Panc1 (cell line): ENCODE measurements at regions not wholly inside any gene's neighbourhood (a gene's known extent, or its start where the extent isn't known, plus 50 kb on each side); places are given as distances from the start of the nearest gene placed in this dataset.

Experiments used
- ATAC-seq: fragments of 200-7000 bp; cut with Tn5 transposase; 2 replicates; pipeline ENCODE4 v1.9.1; 2020; ENCODE audit warnings: mild to moderate bottlenecking, moderate library complexity
- BruUV-seq: library from RNA; stranded (reverse); fragments of 400-500 nt; replicated peaks from 2 replicates; lab custom pipeline; 2021; lab: Mats Ljungman, UMichigan
- CTCF ChIA-PET: fragments of 300-600 bp; sonication (Branson Sonifier 250); formaldehyde crosslinking; loops from one replicate; lab custom pipeline; 2022; ENCODE audit warnings: antibody characterized with exemption; lab: Charles Lee
- POLR2A ChIA-PET: fragments of 300-600 bp; sonication (Branson Sonifier 250); formaldehyde crosslinking; loops from one replicate; lab custom pipeline; 2022; ENCODE audit warnings: antibody characterized with exemption; lab: Charles Lee
- DNase-seq: peaks from one replicate; pipeline ENCODE4 v3.0.0-alpha.2; 2010; ENCODE audit warnings: low read depth, low spot score
- H3K27ac ChIP-seq: 2 replicates; pipeline ENCODE4 v1.5.1; 2011; ENCODE audit warnings: mild to moderate bottlenecking, low read length, inconsistent platforms
- H3K27me3 ChIP-seq: fragments of 200-500 bp; sonication (Bioruptor generic); 2 replicates; pipeline ENCODE4 v1.6.0; 2014; ENCODE audit warnings: low read length, inconsistent platforms; ENCODE audit not compliant: control insufficient read depth, insufficient read depth
- H3K36me3 ChIP-seq: fragments of 200-500 bp; sonication (Bioruptor generic); 2 replicates; pipeline ENCODE4 v1.5.1; 2014; ENCODE audit warnings: inconsistent platforms, mild to moderate bottlenecking, low read length, moderate library complexity; ENCODE audit not compliant: control insufficient read depth, insufficient read depth
- H3K4me1 ChIP-seq: 2 replicates; pipeline ENCODE4 v1.5.1; 2011; ENCODE audit warnings: inconsistent platforms, mild to moderate bottlenecking, low read length, moderate library complexity; ENCODE audit not compliant: control insufficient read depth, insufficient read depth
- H3K4me3 ChIP-seq, 2 experiments: 2 replicates each; pipeline ENCODE4 v1.5.1; 2011 to 2012; ENCODE audit warnings: low read depth in 2 of 2, low read length in 2 of 2, mild to moderate bottlenecking in 2 of 2, inconsistent platforms in 1 of 2, moderate library complexity in 1 of 2
- H3K9me3 ChIP-seq: fragments of 200-500 bp; sonication (Bioruptor generic); 2 replicates; pipeline ENCODE4 v1.5.1; 2014; ENCODE audit warnings: low read depth, mild to moderate bottlenecking, inconsistent platforms, low read length, moderate library complexity; ENCODE audit not compliant: control insufficient read depth, insufficient read depth
- POLR2AphosphoS5 ChIP-seq: IDR thresholded peaks from 2 replicates; pipeline ENCODE4 v1.6.1; 2012; ENCODE audit warnings: mild to moderate bottlenecking, low read depth, low read length, moderate library complexity
- SIN3A ChIP-seq: IDR thresholded peaks from 2 replicates; pipeline ENCODE4 v1.6.1; 2012; ENCODE audit warnings: low read depth, mild to moderate bottlenecking, low read length, moderate library complexity, borderline replicate concordance; ENCODE audit not compliant: insufficient read depth
- TCF7L2 ChIP-seq: IDR thresholded peaks from 2 replicates; pipeline ENCODE4 v1.6.1; 2011; ENCODE audit warnings: mild to moderate bottlenecking, low read depth, low read length, inconsistent platforms
- in situ Hi-C: cut with HindIII; loops from 2 replicates; pipeline ENCODE4 v1.10.0; 2016; ENCODE audit warnings: low sequenced_read_pairs, low pct_unique_long_range_greater_than_20kb
- intact Hi-C: fragments of 100-400 bp; cut with micrococcal nuclease; formaldehyde crosslinking; loops from one replicate; pipeline ENCODE4 v1.10.0; 2022; ENCODE audit not compliant: unreplicated experiment
- TF ChIP-seq, protein P1 (sequence below), 2 experiments: IDR thresholded peaks; 2 replicates each; pipeline ENCODE4 v1.6.1; 2011 to 2012; ENCODE audit warnings: low read depth in 2 of 2, control low read depth in 1 of 2, low read length in 1 of 2, mild to moderate bottlenecking in 1 of 2, moderate library complexity in 1 of 2; ENCODE audit not compliant: insufficient read depth in 1 of 2
- TF ChIP-seq, protein P2 (sequence below): fragments of 450-650 bp; IDR thresholded peaks from 2 replicates; pipeline ENCODE4 v1.5.1; 2017; ENCODE audit warnings: mild to moderate bottlenecking

DNA sequence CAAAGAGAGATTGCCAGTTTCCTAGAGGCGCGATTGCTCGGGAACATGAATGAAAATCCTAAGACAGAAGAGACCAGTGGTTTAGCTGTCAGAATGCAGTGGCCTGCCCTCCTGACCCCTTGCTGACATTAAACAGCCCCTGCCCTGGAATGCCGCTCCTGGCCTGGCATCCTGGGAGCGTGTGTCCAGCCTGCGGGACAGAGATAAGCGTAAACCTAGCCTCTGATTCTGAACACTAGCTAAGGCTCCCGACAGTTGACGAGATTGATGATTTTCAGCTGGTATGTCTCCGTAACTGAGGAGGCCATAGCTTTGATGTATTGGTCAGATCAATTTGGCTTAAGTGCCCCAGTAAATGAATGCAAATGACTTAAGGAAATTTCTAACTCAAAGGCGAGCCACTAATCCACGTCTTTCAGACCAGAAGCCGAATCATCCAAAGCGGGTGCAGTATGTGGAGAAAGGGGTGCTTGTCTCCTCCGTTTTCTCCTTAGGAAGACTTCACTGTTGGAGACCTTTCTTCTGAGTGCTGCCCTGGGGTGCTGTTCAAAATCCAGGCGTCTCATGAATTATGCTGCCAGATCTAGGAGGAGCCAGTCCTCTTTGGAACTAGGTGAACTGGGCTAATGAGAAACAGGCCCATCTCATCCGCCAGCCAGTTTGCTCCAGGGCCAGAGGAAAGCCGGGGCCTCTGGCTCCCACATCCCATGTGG, 142.5 kb upstream of the L3MBTL4 start:
- intact Hi-C loops: no loop called here
- CTCF ChIA-PET: no interaction called here

DNA sequence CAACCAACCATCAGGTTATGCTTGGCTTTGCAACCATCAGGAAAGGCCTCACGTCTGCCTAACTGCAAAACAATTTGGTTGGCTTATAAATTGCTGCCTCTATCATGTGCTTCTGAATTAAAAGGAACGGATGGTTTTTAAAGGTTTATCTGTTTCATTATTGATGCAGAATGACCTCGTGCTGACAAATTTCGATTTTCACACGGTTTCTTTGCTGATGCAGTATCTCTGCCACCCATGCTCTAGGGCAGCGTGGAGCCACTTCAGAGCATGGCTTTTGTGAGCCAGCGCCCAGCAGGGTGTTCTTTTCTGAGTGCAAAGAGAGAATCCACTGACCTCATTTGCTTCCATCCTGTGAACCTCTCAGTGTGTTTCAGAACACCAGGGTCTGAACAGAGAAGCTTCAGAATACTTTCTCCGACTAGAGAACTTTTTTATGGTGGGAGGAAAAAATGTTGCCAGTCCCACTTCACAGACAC, 143.1 kb upstream of the L3MBTL4 start:
- no peaks in the 10 kb centered on the region for H3K36me3 ChIP-seq
- no peak for TF ChIP-seq TCF7L2
- no peak for TF ChIP-seq SIN3A
- TF ChIP-seq POLR2AphosphoS5: no peak
- TF ChIP-seq, protein P1, sequence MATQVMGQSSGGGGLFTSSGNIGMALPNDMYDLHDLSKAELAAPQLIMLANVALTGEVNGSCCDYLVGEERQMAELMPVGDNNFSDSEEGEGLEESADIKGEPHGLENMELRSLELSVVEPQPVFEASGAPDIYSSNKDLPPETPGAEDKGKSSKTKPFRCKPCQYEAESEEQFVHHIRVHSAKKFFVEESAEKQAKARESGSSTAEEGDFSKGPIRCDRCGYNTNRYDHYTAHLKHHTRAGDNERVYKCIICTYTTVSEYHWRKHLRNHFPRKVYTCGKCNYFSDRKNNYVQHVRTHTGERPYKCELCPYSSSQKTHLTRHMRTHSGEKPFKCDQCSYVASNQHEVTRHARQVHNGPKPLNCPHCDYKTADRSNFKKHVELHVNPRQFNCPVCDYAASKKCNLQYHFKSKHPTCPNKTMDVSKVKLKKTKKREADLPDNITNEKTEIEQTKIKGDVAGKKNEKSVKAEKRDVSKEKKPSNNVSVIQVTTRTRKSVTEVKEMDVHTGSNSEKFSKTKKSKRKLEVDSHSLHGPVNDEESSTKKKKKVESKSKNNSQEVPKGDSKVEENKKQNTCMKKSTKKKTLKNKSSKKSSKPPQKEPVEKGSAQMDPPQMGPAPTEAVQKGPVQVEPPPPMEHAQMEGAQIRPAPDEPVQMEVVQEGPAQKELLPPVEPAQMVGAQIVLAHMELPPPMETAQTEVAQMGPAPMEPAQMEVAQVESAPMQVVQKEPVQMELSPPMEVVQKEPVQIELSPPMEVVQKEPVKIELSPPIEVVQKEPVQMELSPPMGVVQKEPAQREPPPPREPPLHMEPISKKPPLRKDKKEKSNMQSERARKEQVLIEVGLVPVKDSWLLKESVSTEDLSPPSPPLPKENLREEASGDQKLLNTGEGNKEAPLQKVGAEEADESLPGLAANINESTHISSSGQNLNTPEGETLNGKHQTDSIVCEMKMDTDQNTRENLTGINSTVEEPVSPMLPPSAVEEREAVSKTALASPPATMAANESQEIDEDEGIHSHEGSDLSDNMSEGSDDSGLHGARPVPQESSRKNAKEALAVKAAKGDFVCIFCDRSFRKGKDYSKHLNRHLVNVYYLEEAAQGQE (IDR thresholded peaks at IDR 0.05; ENCODE audit: insufficient read depth in 1 of 2, low read depth in 2 of 2, low read length in 1 of 2): no peak
- TF ChIP-seq, protein P2, sequence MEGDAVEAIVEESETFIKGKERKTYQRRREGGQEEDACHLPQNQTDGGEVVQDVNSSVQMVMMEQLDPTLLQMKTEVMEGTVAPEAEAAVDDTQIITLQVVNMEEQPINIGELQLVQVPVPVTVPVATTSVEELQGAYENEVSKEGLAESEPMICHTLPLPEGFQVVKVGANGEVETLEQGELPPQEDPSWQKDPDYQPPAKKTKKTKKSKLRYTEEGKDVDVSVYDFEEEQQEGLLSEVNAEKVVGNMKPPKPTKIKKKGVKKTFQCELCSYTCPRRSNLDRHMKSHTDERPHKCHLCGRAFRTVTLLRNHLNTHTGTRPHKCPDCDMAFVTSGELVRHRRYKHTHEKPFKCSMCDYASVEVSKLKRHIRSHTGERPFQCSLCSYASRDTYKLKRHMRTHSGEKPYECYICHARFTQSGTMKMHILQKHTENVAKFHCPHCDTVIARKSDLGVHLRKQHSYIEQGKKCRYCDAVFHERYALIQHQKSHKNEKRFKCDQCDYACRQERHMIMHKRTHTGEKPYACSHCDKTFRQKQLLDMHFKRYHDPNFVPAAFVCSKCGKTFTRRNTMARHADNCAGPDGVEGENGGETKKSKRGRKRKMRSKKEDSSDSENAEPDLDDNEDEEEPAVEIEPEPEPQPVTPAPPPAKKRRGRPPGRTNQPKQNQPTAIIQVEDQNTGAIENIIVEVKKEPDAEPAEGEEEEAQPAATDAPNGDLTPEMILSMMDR: no peak
- ChIA-PET POLR2A (no interaction called here), CTCF (no interaction called here)
- intact Hi-C loops (no loop called here), in situ Hi-C loops (no loop called here)
- DNase-seq (no peak), ATAC-seq (no peak)
- no peak overlapping the region for H3K4me3 ChIP-seq
- no TSS peak for BruUV-seq
- H3K4me1 ChIP-seq: no peaks in the 10 kb centered on the region
- no peaks in the 10 kb centered on the region for H3K9me3 ChIP-seq
- no peaks in the 10 kb centered on the region; the same call in 1 of the 2 replicates for H3K27me3 ChIP-seq
- no peak overlapping the region for H3K27ac ChIP-seq

More for the DNA sequence above, 142.5 kb upstream of the L3MBTL4 start:
- DNase-seq (no peak), ATAC-seq (no peak)
- Histone ChIP-seq H3K36me3 (no peaks in the 10 kb centered on the region), H3K27ac (no peak overlapping the region), H3K4me3 (no peak overlapping the region), H3K27me3 (no peaks in the 10 kb centered on the region; the same call in 1 of the 2 replicates), H3K4me1 (no peaks in the 10 kb centered on the region), H3K9me3 (no peaks in the 10 kb centered on the region)
- POLR2A ChIA-PET: no interaction called here
- no TSS peak for BruUV-seq
- in situ Hi-C loops: no loop called here
- no peak for TF ChIP-seq POLR2AphosphoS5
- TF ChIP-seq, protein P2: no peak
